Lower leg skin (tissue), 3 donors: ENCODE measurements at regions not wholly inside any gene's neighbourhood (a gene's known extent, or its start where the extent isn't known, plus 50 kb on each side); places are given as distances from the start of the nearest gene placed in this dataset.

Experiments
- POLR2A ChIP-seq, 2 donors: fragments of 450-650 bp; IDR thresholded peaks; one replicate each; pipeline ENCODE4 v1.6.1; 2016 to 2017; ENCODE audit warnings: antibody characterized with exemption in 2 of 2, mild to moderate bottlenecking in 1 of 2, moderate library complexity in 1 of 2
- TF ChIP-seq, protein P1 (sequence below), 3 donors: fragments of 450-650 bp; IDR thresholded peaks; one replicate each; pipeline ENCODE4 v1.5.1; 2016; ENCODE audit warnings: antibody characterized with exemption in 3 of 3, mild to moderate bottlenecking in 3 of 3, moderate library complexity in 2 of 3

DNA sequence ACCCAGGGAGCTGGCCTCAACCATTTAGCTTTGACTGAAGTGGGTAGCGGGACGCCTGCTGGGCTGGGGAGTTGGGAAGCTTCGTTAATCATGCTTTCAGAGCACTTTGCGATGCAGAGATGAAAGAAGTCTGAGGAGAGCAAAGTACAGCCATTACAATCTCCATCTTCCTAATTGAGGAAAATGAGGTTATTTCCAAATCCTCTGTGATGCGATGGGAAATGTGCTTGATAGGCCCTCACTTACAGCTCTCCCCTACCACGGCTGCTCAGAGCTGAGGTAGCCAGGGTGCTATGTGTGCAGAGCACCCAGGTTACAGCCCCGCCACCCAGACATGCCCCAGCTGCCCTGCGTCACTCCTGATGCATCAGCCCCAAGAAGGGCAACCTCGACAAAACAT, 326.5 kb upstream of the KLHL29 start:
- TF ChIP-seq, protein P1, sequence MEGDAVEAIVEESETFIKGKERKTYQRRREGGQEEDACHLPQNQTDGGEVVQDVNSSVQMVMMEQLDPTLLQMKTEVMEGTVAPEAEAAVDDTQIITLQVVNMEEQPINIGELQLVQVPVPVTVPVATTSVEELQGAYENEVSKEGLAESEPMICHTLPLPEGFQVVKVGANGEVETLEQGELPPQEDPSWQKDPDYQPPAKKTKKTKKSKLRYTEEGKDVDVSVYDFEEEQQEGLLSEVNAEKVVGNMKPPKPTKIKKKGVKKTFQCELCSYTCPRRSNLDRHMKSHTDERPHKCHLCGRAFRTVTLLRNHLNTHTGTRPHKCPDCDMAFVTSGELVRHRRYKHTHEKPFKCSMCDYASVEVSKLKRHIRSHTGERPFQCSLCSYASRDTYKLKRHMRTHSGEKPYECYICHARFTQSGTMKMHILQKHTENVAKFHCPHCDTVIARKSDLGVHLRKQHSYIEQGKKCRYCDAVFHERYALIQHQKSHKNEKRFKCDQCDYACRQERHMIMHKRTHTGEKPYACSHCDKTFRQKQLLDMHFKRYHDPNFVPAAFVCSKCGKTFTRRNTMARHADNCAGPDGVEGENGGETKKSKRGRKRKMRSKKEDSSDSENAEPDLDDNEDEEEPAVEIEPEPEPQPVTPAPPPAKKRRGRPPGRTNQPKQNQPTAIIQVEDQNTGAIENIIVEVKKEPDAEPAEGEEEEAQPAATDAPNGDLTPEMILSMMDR (IDR thresholded peaks at IDR 0.05), result no peak
- TF ChIP-seq POLR2A (IDR thresholded peaks at IDR 0.05), result no peak
